ENCODE measurements at regions not wholly inside any gene's neighbourhood (a gene's known extent, or its start where the extent isn't known, plus 50 kb on each side); places are given as distances from the start of the nearest gene placed in this dataset.
A peak's percentile ranks its signal among the peaks of the same experiment; 100 is the strongest.

DNA sequence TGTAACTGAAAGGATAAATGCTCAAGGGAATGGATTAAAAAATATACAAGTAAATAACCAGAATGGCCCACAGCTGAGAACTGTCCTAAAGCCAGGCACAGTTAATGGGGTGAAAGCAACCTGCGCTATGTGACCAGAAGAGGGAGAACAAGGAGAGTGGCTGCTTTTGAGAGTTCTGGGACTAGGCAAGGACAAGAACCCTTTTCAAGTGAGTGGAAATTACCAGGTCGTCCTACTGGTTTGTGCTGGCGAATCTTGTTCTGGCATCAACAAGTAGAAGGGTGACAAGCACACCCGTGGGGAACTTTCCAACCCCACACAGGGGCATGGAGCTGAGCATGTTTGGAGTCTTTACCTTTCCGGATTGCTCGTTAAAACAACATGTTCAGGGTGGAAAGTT lies 82.8 kb downstream of the TMEM17 start:
- ChIA-PET CTCF (interaction anchor here (1.4 to 1.7 kb wide), 5 partner anchors 10 to 352 kb away, joined by 4 to 7 read pairs (median 5); no protein-coding TSS in a partner anchor), POLR2A (no interaction called here)
- no peak overlapping the region for H3K4me3 ChIP-seq (ENCODE audit: low read depth, low read length)
- DNase-seq (ENCODE audit: low read depth, low spot score) = no peak
- TF ChIP-seq, protein P1, sequence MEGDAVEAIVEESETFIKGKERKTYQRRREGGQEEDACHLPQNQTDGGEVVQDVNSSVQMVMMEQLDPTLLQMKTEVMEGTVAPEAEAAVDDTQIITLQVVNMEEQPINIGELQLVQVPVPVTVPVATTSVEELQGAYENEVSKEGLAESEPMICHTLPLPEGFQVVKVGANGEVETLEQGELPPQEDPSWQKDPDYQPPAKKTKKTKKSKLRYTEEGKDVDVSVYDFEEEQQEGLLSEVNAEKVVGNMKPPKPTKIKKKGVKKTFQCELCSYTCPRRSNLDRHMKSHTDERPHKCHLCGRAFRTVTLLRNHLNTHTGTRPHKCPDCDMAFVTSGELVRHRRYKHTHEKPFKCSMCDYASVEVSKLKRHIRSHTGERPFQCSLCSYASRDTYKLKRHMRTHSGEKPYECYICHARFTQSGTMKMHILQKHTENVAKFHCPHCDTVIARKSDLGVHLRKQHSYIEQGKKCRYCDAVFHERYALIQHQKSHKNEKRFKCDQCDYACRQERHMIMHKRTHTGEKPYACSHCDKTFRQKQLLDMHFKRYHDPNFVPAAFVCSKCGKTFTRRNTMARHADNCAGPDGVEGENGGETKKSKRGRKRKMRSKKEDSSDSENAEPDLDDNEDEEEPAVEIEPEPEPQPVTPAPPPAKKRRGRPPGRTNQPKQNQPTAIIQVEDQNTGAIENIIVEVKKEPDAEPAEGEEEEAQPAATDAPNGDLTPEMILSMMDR (IDR thresholded peaks at IDR 0.05; ENCODE audit: insufficient read depth, low read length, missing control alignments) = peak; percentile 34

DNA sequence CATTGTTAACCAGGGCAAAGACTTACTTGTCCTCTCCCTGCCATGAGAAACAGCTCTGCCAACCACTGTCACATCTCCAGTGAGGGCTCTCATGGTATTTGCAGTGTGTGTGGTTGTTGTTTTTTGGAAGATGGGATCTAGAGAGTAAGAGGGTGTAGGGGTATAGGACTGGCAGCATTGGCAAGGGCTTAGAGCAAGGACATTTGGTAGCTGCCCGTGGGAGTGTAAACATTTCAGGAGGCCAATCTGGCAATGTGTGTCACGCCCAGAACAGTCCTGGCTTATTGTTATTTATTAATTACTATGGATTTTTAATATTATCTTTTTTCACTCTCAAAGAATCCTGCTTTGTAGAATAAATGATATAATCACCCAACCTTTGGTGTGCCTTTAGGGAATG lies 90.5 kb downstream of the TMEM17 start:
- no peak for DNase-seq (ENCODE audit: low read depth, low spot score)
- POLR2A ChIA-PET = no interaction called here
- TF ChIP-seq, protein P1 (IDR thresholded peaks at IDR 0.05; ENCODE audit: insufficient read depth, low read length, missing control alignments) = no peak
- no peak overlapping the region for H3K4me3 ChIP-seq (ENCODE audit: low read depth, low read length)
- CTCF ChIA-PET = interaction anchor here (1.0 to 6.3 kb wide), 4 partner anchors 415 to 498 kb away, joined by 3 to 103 read pairs (median 22); no protein-coding TSS in a partner anchor

DNA sequence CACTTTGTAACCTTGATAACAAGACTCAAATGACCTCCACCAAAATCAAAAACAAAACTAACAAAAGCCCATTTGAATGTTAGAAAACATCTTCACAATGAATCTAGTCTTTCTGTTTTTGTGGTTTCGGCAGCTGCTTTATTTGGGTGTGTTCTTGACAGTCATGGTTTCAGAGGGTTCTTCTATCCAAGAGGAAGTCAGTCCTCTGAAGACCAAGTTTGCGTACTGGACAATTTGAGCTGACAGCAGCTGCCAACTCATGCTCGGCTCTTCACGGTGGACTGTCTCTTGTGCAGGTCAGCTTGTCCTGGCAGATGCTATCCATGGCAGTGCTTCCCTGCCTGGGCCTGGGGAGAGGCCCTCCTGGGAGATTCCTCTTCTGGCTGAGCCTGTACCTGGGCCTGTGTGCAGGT lies 91.0 kb downstream of the TMEM17 start:
- no peak overlapping the region for H3K4me3 ChIP-seq (ENCODE audit: low read depth, low read length)
- DNase-seq (ENCODE audit: low read depth, low spot score) = no peak
- POLR2A ChIA-PET = no interaction called here
- CTCF ChIA-PET = interaction anchor here (1.0 to 6.3 kb wide), 3 partner anchors 415 to 498 kb away, joined by 3 to 103 read pairs (median 41); no protein-coding TSS in a partner anchor
- TF ChIP-seq, protein P1 (IDR thresholded peaks at IDR 0.05; ENCODE audit: insufficient read depth, low read length, missing control alignments) = no peak

DNA sequence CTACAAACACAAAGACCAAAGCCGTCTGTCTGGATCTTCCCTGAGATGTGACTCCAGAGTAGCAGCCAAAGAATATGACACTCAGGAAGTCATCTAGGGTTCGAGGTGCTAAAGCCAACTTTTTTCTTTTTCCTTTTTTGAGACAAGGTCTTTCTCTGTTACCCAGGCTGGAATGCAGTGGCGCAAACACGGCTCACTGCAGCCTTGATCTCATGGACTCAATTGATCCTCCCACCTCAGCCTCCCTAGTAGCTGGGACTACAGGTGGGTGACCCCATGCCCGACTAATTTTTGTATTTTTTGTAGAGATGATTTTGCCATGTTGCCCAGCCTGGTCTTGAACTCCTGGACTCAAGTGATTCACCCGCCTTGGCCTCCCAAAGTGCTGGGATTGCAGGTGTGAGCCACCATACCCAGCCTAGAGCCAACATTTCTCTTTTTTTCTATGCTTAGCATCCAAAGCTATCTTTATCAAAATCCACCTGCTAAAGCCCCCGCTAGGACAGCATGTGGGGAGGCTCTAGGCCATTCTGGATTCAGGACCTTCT lies 92.8 kb downstream of the TMEM17 start:
- ChIA-PET POLR2A (no interaction called here), CTCF (interaction anchor here (0.8 to 6.3 kb wide), 13 partner anchors 9 to 500 kb away, joined by 3 to 103 read pairs (median 4); no protein-coding TSS in a partner anchor)
- no peak overlapping the region for H3K4me3 ChIP-seq (ENCODE audit: low read depth, low read length)
- TF ChIP-seq, protein P1 (IDR thresholded peaks at IDR 0.05; ENCODE audit: insufficient read depth, low read length, missing control alignments) = no peak
- DNase-seq (ENCODE audit: low read depth, low spot score) = no peak

DNA sequence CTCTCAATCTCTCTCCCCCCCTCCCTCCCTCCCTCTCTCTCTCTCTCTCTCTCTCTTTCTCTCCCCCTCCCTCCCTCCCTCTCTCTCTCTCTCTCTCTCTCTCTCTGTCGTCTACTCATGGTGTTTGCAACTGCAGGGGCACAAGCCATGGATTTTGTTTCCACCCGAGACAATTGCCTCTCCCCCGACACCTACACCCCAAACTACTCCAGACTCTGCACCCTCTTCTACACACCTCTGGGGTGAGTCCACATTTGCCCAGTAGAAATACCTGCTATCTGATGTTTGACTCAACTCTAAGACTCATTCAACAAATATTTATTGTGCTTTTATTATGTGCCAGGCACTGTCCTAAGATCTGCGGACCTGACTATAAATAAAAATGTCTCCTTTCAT lies 93.7 kb downstream of the TMEM17 start:
- ChIA-PET POLR2A (no interaction called here), CTCF (interaction anchor here (1.0 to 6.3 kb wide), 15 partner anchors 9 to 498 kb away, joined by 3 to 103 read pairs (median 7); no protein-coding TSS in a partner anchor)
- DNase-seq (ENCODE audit: low read depth, low spot score) = no peak
- TF ChIP-seq, protein P1 (IDR thresholded peaks at IDR 0.05; ENCODE audit: insufficient read depth, low read length, missing control alignments) = no peak
- H3K4me3 ChIP-seq (ENCODE audit: low read depth, low read length) = no peak overlapping the region

DNA sequence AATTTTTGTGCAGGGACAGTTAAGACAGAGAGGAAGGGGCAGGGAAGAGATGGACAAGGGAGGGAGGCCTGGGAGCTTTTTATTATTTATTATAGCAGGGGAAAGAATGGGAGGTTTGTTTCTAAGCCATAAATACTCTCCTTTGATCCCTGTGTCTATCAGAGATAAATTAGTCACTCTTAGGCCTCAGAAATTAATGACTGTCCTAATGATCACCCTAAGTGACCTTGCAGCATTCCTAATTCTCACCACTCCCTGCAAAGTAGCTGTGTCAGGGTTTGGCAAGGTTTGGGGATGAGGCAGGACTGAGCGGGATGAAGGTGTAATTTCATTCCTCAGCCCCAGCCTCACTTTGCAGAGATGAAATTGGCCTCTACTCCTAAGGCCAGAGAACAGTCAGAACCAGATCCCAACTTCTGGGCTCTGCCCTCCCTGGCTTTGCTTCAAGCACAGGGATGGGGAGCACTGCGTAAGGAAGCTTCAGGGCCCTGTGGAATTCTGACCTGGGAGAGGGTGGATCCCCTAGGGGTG lies 95.0 kb downstream of the TMEM17 start:
- TF ChIP-seq, protein P1 (IDR thresholded peaks at IDR 0.05; ENCODE audit: insufficient read depth, low read length, missing control alignments) = no peak
- H3K4me3 ChIP-seq (ENCODE audit: low read depth, low read length) = no peak overlapping the region
- ChIA-PET CTCF (interaction anchor here (0.6 to 6.3 kb wide), 27 partner anchors 8 to 521 kb away, joined by 3 to 103 read pairs (median 5); partner anchors contain the start of gene COMMD1), POLR2A (no interaction called here)
- DNase-seq (ENCODE audit: low read depth, low spot score) = no peak

Data from AG04449 (cell line).